ENCODE measurements at regions not wholly inside any gene's neighbourhood (a gene's known extent, or its start where the extent isn't known, plus 50 kb on each side); places are given as distances from the start of the nearest gene placed in this dataset.
"Not testable (repeated sequence)": the region's sequence is repeated elsewhere in the genome, so short reads cannot be mapped to it uniquely, and the experiment has no call there.

- H3K4me3 ChIP-seq: no peak overlapping the region
- DNase-seq: no peak
- H3K27me3 ChIP-seq: no peaks in the 10 kb centered on the region
- no peaks in the 10 kb centered on the region for H3K9me3 ChIP-seq
- no peaks in the 10 kb centered on the region for H3K36me3 ChIP-seq
Measured at GRCh38 chr3:22714749-22715148, 488.4 kb upstream of the UBE2E2 start.

- no peak for DNase-seq
- H3K36me3 ChIP-seq: no peaks in the 10 kb centered on the region
- H3K9me3 ChIP-seq: no peaks in the 10 kb centered on the region
- H3K4me3 ChIP-seq: no peak overlapping the region
- no peaks in the 10 kb centered on the region for H3K27me3 ChIP-seq
Measured at GRCh38 chr3:22720596-22720995, 482.5 kb upstream of the UBE2E2 start.

DNA sequence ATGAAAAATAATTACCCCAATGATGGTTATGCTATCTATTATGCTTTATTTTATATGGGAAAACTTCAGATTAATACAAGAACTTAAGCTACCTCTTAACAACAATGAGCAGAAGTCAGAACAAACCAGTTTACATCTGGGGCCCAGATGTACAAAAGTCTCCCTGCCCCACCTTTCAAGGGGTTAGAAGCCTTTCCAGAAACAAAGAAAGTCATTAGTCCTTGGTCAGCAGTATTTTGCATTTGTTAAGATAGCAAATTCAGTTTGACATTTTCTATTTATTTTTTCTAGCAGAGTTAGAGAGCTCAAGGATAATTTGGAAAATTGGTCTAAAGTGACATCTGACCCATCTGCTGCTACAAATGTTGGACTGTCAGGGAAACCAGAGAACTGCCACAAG, 478.7 kb upstream of the UBE2E2 start:
- H3K27me3 ChIP-seq: no peaks in the 10 kb centered on the region
- no peak overlapping the region for H3K4me3 ChIP-seq
- no peak for DNase-seq
- H3K9me3 ChIP-seq: no peaks in the 10 kb centered on the region
- H3K36me3 ChIP-seq: no peaks in the 10 kb centered on the region

GRCh38 chr3:22728406-22728805, 474.7 kb upstream of the UBE2E2 start:
- no peak for DNase-seq
- Histone ChIP-seq H3K9me3 (no peaks in the 10 kb centered on the region), H3K36me3 (no peaks in the 10 kb centered on the region), H3K4me3 (no peak overlapping the region), H3K27me3 (no peaks in the 10 kb centered on the region)

- Histone ChIP-seq H3K4me3 (no peak overlapping the region), H3K27me3 (no peaks in the 10 kb centered on the region), H3K9me3 (no peaks in the 10 kb centered on the region), H3K36me3 (no peaks in the 10 kb centered on the region)
- DNase-seq: no peak
Measured at GRCh38 chr3:22729212-22729611, 473.9 kb upstream of the UBE2E2 start.

DNA sequence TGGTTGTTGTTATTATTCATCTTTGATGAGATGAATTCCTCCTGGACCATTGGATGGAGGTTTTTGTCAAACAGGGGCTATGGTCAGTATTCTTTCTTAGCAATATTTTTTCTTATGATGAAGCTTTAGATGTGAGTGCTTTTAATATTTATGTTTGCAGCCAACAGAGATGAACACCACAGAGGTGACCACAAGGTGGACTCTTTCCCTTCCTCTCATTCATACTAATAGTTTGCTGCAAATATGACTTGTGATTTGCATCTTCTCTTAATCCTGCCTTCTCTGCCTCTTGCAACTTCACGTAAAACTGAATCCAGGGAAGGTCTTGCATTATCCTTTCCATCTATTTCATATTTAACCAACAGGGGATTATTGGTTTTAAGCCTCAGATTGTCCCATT, 473.1 kb upstream of the UBE2E2 start:
- Histone ChIP-seq H3K4me3 (no peak overlapping the region), H3K36me3 (no peaks in the 10 kb centered on the region), H3K9me3 (no peaks in the 10 kb centered on the region), H3K27me3 (no peaks in the 10 kb centered on the region)
- DNase-seq: no peak

- Histone ChIP-seq H3K36me3 (no peaks in the 10 kb centered on the region), H3K9me3 (no peaks in the 10 kb centered on the region), H3K4me3 (no peak overlapping the region), H3K27me3 (no peaks in the 10 kb centered on the region)
- DNase-seq: no peak
Measured at GRCh38 chr3:22730701-22731100, 472.4 kb upstream of the UBE2E2 start.

GRCh38 chr3:22731901-22732300, 471.2 kb upstream of the UBE2E2 start:
- Histone ChIP-seq H3K9me3 (no peaks in the 10 kb centered on the region), H3K27me3 (no peaks in the 10 kb centered on the region), H3K36me3 (no peaks in the 10 kb centered on the region), H3K4me3 (no peak overlapping the region)
- DNase-seq: no peak

DNA sequence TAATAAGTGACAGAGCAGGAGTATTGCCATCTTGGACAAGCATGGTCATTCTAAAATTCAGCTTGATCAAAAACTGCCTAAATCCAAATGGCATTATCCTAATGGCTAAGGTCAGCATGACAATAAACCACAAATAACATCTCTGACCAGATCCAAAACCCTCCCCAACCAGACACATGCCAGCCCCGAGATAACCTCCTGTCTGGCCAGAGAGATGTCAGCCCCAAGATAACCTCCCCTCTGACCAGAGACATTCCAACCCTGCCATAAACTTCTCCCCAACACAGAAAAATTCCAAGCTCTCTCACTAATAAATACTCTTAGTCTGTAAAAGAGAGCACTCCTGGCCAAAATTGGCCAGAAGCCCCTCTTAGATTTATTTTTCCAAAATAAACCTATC, 470.5 kb upstream of the UBE2E2 start:
- Histone ChIP-seq H3K9me3 (no peaks in the 10 kb centered on the region), H3K36me3 (no peaks in the 10 kb centered on the region), H3K27me3 (no peaks in the 10 kb centered on the region), H3K4me3 (no peak overlapping the region)
- no peak for DNase-seq

DNA sequence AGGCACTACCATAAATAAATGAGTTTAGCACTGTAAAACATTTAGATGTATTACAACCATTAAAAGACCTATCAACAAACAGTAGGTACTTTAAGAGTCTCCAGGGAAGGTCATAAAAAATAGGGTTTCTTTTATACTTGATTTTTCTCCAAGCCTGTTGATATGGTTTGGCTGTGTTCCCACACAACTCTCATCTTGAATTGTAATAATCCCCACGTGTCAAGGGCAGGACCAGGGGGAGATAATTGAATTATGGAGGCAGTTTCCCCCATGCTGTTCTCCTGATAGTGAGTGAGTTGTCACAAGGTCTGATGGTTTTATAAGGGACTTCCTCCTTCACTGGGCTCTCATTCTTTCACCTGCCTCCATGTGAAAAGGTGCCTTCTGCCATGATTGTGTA, 468.9 kb upstream of the UBE2E2 start:
- DNase-seq: no peak
- Histone ChIP-seq H3K27me3 (no peaks in the 10 kb centered on the region), H3K36me3 (no peaks in the 10 kb centered on the region)

DNA sequence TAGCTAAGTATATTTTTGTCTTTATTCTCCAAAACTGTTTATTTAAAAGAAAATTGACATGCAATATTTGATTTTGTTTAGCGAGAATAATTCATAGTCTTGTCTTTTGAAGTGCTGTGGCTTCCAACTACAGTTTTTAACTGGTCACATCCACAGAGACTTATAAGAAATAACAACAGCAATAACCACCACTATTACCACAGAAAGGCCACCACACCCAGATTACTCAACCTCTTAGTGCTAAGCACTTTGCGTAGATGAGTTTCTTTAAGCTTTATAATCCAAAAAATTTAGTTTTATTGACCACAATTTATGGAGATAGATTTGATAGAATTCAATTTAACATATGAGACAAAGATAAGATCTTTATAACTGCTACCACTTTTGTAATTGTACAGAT, 468.4 kb upstream of the UBE2E2 start:
- Histone ChIP-seq H3K27me3 (no peaks in the 10 kb centered on the region), H3K9me3 (no peaks in the 10 kb centered on the region), H3K36me3 (no peaks in the 10 kb centered on the region), H3K4me3 (no peak overlapping the region)
- DNase-seq: no peak

More for the DNA sequence above, 468.9 kb upstream of the UBE2E2 start:
- no peak overlapping the region for H3K4me3 ChIP-seq
- H3K9me3 ChIP-seq: no peaks in the 10 kb centered on the region

GRCh38 chr3:22735373-22735772, 467.8 kb upstream of the UBE2E2 start:
- DNase-seq: no peak
- H3K36me3 ChIP-seq: no peaks in the 10 kb centered on the region
- no peaks in the 10 kb centered on the region for H3K27me3 ChIP-seq
- no peaks in the 10 kb centered on the region for H3K9me3 ChIP-seq
- H3K4me3 ChIP-seq: no peak overlapping the region

- H3K27me3 ChIP-seq, DNase-seq, H3K4me3 ChIP-seq, H3K36me3 ChIP-seq, H3K9me3 ChIP-seq: not testable (repeated sequence)
Measured at GRCh38 chr3:22743386-22743785, 459.7 kb upstream of the UBE2E2 start.

DNA sequence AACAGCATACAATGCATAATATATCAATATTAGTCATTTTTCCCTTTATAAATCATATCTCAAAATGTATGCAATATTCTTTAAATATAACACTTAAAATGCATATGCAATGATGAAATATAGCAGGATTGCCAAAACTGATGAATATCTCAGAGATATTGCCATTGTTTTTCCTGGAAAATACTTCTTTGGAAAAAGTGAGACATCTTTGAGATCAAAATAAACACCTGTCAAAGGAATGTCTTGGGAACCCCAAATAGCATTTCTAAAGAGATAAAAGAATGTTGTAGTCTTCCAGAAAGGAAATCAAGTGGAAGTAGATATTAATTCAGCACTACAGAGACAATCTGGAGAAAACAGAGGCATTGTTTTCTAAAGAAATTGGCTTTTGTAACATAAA, 457.8 kb upstream of the UBE2E2 start:
- Histone ChIP-seq H3K4me3 (no peak overlapping the region), H3K27me3 (no peaks in the 10 kb centered on the region), H3K9me3 (no peaks in the 10 kb centered on the region), H3K36me3 (no peaks in the 10 kb centered on the region)
- DNase-seq: no peak

DNA sequence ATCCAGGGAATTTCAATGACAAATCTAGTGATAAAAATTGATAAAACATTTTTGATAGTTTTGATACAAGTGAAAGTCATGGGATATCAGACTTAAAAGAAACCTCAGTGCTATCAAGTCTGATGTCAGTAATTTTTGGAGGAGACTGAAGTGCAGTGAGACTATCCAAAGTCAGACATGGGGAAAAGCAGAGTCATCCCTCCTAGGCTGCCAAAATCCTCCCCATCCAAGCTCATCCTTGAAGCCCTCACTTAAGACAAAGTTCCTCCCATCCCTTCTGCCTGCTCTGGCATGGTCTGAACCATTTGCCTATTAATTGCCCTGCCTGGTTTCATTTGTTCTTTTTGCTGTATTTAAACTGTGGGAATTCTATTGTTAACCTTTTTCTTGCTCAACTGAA, 456.9 kb upstream of the UBE2E2 start:
- Histone ChIP-seq H3K9me3 (no peaks in the 10 kb centered on the region), H3K27me3 (no peaks in the 10 kb centered on the region), H3K4me3 (no peak overlapping the region), H3K36me3 (no peaks in the 10 kb centered on the region)
- DNase-seq: no peak

DNA sequence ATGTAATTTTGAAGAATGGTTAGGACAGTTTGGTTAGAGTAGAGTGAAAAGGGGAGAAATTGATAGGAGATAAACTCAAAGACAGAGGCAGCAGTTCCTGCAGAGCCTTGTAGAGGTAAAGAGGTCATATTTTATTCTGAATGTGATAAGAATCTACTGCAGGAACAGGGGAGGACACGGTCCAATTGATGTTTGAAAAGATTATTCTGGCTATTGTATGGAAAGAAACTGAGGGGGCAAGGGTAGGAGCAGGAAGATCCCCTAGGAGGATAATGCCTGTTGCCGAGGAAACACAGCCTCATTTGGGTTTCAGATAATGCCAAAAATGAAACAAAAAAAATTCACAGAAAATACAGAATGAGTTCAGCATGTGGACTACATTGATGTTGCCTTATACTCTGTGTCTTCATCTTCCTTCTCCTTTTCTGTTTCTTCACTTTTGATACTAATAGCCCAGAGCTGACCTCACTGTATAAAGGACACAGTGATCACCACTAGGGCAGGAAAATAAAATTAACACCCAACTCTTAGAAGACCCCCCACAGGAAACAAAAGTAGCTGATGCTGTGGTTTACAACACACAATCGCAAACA, 454.6 kb upstream of the UBE2E2 start:
- no peaks in the 10 kb centered on the region for H3K9me3 ChIP-seq
- DNase-seq: no peak
- no peaks in the 10 kb centered on the region for H3K27me3 ChIP-seq
- H3K36me3 ChIP-seq: no peaks in the 10 kb centered on the region
- no peak overlapping the region for H3K4me3 ChIP-seq

DNA sequence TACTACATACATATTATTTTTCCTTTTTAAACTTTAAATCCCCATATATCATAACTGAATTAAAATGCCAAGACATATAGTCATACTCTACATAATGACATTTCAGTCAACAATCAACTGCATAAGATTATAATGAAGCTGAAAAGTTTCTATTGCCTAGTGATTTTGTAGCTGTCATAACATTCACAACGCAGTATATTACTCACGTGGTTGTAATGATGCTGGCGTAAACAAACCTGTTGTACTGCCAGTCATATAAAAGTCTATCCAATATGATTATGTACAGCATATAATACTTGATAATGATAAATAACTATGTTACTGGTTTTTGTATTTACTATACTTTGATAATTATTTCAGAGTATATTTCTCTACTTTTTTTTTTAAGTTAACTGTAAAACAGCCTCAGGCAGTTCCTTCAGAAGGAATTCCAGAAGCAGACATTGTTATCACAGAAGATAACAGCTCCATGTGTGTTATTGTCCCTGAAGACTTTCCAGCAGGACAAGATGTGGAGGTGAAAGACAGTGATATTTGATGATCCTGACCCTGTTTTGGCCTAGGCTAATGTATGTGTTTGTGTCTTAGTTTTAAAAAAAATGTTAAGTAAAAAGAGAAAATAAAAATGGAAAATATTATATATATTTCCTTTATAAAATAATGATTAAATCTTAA, 443.4 kb upstream of the UBE2E2 start:
- H3K36me3 ChIP-seq: no peaks in the 10 kb centered on the region
- no peaks in the 10 kb centered on the region for H3K27me3 ChIP-seq
- DNase-seq: no peak
- no peaks in the 10 kb centered on the region for H3K9me3 ChIP-seq
- no peak overlapping the region for H3K4me3 ChIP-seq

DNA sequence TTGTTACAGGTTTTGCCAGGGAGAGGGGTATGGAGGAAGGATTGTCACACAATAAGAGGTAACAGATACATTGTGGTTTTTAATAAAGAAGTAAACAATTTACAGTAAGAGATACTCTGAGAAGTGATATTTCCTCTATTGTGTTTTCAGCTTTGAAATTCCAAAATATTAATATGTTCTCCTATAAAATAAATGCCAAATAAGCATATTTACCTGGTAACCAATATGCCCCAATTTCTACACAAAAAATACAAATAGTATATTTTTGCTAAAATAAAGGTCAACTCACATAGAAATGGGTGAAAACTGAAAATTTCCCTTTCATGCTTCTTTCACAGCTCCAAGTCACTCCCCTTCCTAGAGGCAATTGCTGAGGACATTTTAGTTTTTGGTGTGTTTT, 437.4 kb upstream of the UBE2E2 start:
- Histone ChIP-seq H3K9me3 (no peaks in the 10 kb centered on the region), H3K4me3 (no peak overlapping the region), H3K27me3 (no peaks in the 10 kb centered on the region), H3K36me3 (no peaks in the 10 kb centered on the region)
- no peak for DNase-seq

Measured in MG63 (cell line).